ENCODE measurements at regions not wholly inside any gene's neighbourhood (a gene's known extent, or its start where the extent isn't known, plus 50 kb on each side); places are given as distances from the start of the nearest gene placed in this dataset.

DNA sequence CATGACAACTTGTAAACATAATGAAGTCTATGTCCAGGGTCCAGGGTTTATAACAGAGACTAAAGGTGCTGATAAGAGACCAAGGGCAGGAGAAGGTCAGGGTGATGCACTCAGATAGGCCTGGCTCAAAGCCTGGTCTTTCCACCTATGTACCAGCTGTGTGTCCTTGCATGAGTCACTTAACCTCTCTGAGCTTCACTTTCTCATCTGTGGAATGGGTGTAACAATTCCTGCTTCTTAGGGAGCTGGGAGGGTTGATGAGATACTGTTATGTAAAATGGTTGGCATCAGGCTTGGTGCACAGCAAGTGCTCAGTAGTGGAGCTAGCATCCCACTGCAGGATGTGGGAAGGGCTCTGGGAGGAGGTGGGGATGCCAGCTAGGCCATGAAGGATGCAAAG, 143.7 kb upstream of the CSF3R start:
- Histone ChIP-seq H3K9me3 (ENCODE audit: low read depth, low read length, poor library complexity, severe bottlenecking) (no peaks in the 10 kb centered on the region), H3K4me3 (ENCODE audit: low read depth, low read length, poor library complexity, severe bottlenecking) (no peak overlapping the region), H3K27me3 (replicated peaks; ENCODE audit: insufficient read depth, low read depth, low read length, poor library complexity) (peaks cover 54% of the 10 kb centered on the region), H3K4me1 (ENCODE audit: insufficient read depth, low read length, poor library complexity, severe bottlenecking) (no peaks in the 10 kb centered on the region), H3K36me3 (ENCODE audit: insufficient read depth, low read length, poor library complexity, severe bottlenecking) (no peaks in the 10 kb centered on the region), H3K27ac (ENCODE audit: low read depth, low read length, poor library complexity, severe bottlenecking) (no peak overlapping the region)
- no peak for DNase-seq (ENCODE audit: low spot score)
- BruUV-seq (replicated peaks), result no TSS peak
- ChIA-PET POLR2A (ENCODE audit: low non-redundant PET) (no interaction called here), CTCF (no interaction called here)
- no peak for TF ChIP-seq EZH2 (IDR thresholded peaks at IDR 0.05; ENCODE audit: borderline replicate concordance, low read depth, low read length, poor library complexity, severe bottlenecking)
- TF ChIP-seq, protein P1, sequence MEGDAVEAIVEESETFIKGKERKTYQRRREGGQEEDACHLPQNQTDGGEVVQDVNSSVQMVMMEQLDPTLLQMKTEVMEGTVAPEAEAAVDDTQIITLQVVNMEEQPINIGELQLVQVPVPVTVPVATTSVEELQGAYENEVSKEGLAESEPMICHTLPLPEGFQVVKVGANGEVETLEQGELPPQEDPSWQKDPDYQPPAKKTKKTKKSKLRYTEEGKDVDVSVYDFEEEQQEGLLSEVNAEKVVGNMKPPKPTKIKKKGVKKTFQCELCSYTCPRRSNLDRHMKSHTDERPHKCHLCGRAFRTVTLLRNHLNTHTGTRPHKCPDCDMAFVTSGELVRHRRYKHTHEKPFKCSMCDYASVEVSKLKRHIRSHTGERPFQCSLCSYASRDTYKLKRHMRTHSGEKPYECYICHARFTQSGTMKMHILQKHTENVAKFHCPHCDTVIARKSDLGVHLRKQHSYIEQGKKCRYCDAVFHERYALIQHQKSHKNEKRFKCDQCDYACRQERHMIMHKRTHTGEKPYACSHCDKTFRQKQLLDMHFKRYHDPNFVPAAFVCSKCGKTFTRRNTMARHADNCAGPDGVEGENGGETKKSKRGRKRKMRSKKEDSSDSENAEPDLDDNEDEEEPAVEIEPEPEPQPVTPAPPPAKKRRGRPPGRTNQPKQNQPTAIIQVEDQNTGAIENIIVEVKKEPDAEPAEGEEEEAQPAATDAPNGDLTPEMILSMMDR (conservative IDR thresholded peaks at IDR 0.05; ENCODE audit: low read depth, low read length), result no peak
- intact Hi-C loops (cut with micrococcal nuclease; ENCODE audit: unreplicated experiment), result no loop called here

DNA sequence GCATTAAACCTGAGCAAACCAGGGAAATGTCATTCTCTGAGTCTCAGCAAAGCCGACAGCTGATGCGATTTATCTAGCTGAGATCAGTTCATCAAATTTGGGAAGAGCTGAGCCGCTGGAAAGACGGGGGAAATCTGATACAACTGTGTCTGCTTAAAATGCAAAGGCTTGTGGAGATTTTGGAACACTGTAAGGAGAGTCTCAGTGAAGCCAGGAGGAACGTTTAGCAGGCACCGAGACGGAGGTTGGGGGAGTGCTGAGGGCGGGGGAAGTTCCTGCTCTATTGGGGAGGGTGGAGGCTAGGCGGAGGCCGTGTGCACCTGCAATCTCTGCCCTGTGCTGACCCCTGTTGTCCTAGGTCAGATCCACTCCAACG, 143.2 kb upstream of the CSF3R start:
- no TSS peak for BruUV-seq (replicated peaks)
- Histone ChIP-seq H3K4me1 (ENCODE audit: insufficient read depth, low read length, poor library complexity, severe bottlenecking) (no peaks in the 10 kb centered on the region), H3K27me3 (replicated peaks; ENCODE audit: insufficient read depth, low read depth, low read length, poor library complexity) (peaks cover 51% of the 10 kb centered on the region), H3K9me3 (ENCODE audit: low read depth, low read length, poor library complexity, severe bottlenecking) (no peaks in the 10 kb centered on the region), H3K27ac (ENCODE audit: low read depth, low read length, poor library complexity, severe bottlenecking) (no peak overlapping the region), H3K36me3 (ENCODE audit: insufficient read depth, low read length, poor library complexity, severe bottlenecking) (no peaks in the 10 kb centered on the region), H3K4me3 (ENCODE audit: low read depth, low read length, poor library complexity, severe bottlenecking) (no peak overlapping the region)
- intact Hi-C loops (cut with micrococcal nuclease; ENCODE audit: unreplicated experiment), result no loop called here
- CTCF ChIA-PET, result interaction anchor here (0.7 kb wide), 1 partner anchor 56 kb away, joined by 3 read pairs; no protein-coding TSS in a partner anchor
- POLR2A ChIA-PET (ENCODE audit: low non-redundant PET), result no interaction called here
- no peak for DNase-seq (ENCODE audit: low spot score)
- TF ChIP-seq EZH2 (IDR thresholded peaks at IDR 0.05; ENCODE audit: borderline replicate concordance, low read depth, low read length, poor library complexity, severe bottlenecking), result no peak
- TF ChIP-seq, protein P1 (conservative IDR thresholded peaks at IDR 0.05; ENCODE audit: low read depth, low read length), result no peak

DNA sequence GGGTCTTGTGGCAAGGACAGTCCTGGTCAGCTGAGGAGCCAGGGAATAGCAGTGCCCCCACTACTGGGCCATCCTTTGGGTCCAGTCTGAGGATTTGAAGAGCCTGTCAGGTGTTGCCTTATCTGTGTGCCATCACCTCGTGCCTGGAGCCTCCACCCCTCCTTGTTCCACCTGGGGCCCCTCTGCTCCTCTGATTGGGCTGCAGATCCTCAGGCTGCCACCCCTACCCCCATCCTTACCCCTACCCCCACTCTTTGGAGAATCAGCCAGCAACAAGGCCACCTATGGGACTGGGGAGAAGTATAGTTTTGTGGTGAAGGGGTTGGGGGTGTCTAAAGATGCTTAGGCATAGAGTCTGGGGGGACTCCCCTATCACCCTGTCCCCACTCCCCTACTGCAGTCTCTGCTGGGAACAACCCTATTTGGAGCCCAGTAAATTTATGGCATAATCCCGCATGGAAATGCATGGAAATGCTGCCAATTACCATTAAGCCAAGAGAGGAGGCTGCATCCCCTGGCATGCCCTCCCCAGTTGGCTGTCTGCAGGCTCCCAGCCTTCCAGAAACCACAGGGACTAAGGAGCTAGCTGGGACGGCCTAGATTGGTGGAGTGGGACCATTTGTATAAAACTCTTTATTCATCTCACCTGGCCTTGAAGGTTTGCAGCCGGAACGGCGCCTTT, 142.7 kb upstream of the CSF3R start:
- no peak overlapping the region for H3K4me3 ChIP-seq (ENCODE audit: low read depth, low read length, poor library complexity, severe bottlenecking)
- H3K36me3 ChIP-seq (ENCODE audit: insufficient read depth, low read length, poor library complexity, severe bottlenecking), result no peaks in the 10 kb centered on the region
- no peak for DNase-seq (ENCODE audit: low spot score)
- no peak overlapping the region for H3K27ac ChIP-seq (ENCODE audit: low read depth, low read length, poor library complexity, severe bottlenecking)
- no peaks in the 10 kb centered on the region for H3K9me3 ChIP-seq (ENCODE audit: low read depth, low read length, poor library complexity, severe bottlenecking)
- CTCF ChIA-PET, result interaction anchor here (0.7 kb wide), 1 partner anchor 56 kb away, joined by 3 read pairs; no protein-coding TSS in a partner anchor
- H3K27me3 ChIP-seq (replicated peaks; ENCODE audit: insufficient read depth, low read depth, low read length, poor library complexity), result peaks cover 51% of the 10 kb centered on the region
- intact Hi-C loops (cut with micrococcal nuclease; ENCODE audit: unreplicated experiment), result no loop called here
- BruUV-seq (replicated peaks), result no TSS peak
- POLR2A ChIA-PET (ENCODE audit: low non-redundant PET), result no interaction called here
- H3K4me1 ChIP-seq (ENCODE audit: insufficient read depth, low read length, poor library complexity, severe bottlenecking), result no peaks in the 10 kb centered on the region
- TF ChIP-seq, protein P1 (conservative IDR thresholded peaks at IDR 0.05; ENCODE audit: low read depth, low read length), result no peak
- TF ChIP-seq EZH2 (IDR thresholded peaks at IDR 0.05; ENCODE audit: borderline replicate concordance, low read depth, low read length, poor library complexity, severe bottlenecking), result no peak

All from A673 (cell line).